NCI-H128 (cell line): ENCODE measurements at regions not wholly inside any gene's neighbourhood (a gene's known extent, or its start where the extent isn't known, plus 50 kb on each side); places are given as distances from the start of the nearest gene placed in this dataset.

ENCODE experiments used
- DNase-seq: peaks from one replicate; lab custom pipeline; 2025; ENCODE audit not compliant: unreplicated experiment; lab: John Stamatoyannopoulos, UW

DNA sequence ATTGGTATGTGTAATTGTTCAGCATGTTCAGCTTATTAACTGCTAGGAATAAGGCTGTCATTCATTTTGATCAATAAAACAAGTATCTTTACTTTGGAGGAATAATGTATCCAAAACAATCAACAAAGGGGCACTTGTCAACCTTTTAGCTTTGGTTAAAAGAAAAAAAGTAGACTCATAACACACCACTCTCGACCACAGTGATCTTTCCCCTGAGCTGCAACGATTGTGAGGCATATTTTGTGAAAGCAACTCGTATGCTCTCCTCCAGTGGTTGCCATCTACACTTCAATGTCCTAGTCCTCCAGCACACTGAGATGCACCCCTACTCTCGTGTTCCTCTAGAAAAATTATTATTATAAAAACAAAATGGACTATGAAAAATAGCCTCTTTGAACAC is 60.1 kb upstream of the PDE7B start:
- DNase-seq = no peak

DNA sequence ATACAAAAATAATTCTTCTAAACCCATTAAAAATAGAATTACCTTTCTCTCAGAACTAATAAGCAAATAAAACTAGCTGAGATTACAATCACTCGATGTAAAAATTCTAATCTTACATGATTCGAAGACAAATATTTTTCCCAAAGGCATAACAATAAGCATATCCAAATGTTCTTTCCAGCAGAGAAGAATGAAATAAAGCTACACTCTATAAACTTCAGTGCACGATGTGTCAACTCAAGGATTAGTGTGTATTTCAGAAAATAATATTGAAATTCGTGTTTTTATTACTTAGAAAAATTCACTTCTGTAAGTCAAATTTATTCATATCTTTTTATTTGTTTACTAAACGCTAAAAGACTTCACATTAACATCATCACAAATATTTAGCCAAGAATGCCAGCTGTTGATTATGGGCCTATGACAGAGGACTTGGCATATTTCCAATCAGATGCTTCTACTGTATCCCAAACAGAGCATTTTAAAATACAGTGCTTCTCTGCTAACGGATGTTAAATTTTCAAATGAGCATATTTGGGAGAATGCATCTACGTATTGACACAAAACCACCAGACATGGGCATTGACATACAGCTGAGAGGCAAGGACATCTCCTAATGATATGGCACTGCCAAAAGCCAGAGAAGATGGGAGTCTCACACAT is 54.7 kb upstream of the PDE7B start:
- DNase-seq = no peak

- no peak for DNase-seq
Observed at GRCh38 chr6:135797361-135797760, 54.1 kb upstream of the PDE7B start.

GRCh38 chr6:135798751-135799515 is 52.6 kb upstream of the PDE7B start:
- no peak for DNase-seq
